ENCODE measurements at regions not wholly inside any gene's neighbourhood (a gene's known extent, or its start where the extent isn't known, plus 50 kb on each side); places are given as distances from the start of the nearest gene placed in this dataset.
"Not testable (repeated sequence)": the region's sequence is repeated elsewhere in the genome, so short reads cannot be mapped to it uniquely, and the experiment has no call there.

- H3K4me3 ChIP-seq (ENCODE audit: low read depth, low read length): no peak overlapping the region
- TF ChIP-seq CTCF (conservative IDR thresholded peaks at IDR 0.05; ENCODE audit: low read depth, low read length): no peak
- DNase-seq (ENCODE audit: low read depth): no peak
Measured at GRCh38 chr15:20310603-20311002, 231.0 kb downstream of the GOLGA6L6 start.

GRCh38 chr15:20309966-20310365 is 231.6 kb downstream of the GOLGA6L6 start:
- not testable (repeated sequence) for H3K4me3 ChIP-seq (ENCODE audit: low read depth, low read length); DNase-seq (ENCODE audit: low read depth)

DNA sequence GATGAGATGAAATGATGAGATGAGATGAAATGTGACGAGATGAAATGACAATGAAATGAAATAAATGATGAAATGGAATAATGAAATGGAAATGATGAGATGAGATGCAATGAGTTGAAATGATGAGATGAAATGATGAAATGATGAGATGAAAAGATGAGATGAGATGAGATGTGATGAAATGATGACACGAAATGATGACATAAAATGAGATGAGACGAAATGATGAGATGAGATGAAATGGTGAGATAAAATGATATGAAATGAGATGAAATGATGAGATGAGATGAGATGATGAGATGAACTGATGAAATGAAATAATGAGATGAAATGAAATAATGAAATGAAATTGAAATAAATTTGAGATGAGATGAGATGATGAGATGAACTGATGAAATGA is 232.2 kb downstream of the GOLGA6L6 start:
- not testable (repeated sequence) for DNase-seq (ENCODE audit: low read depth); H3K4me3 ChIP-seq (ENCODE audit: low read depth, low read length)

GRCh38 chr15:20308027-20308690 is 233.4 kb downstream of the GOLGA6L6 start:
- not testable (repeated sequence) for DNase-seq (ENCODE audit: low read depth); H3K4me3 ChIP-seq (ENCODE audit: low read depth, low read length)

GRCh38 chr15:20307137-20307536 is 234.5 kb downstream of the GOLGA6L6 start:
- H3K4me3 ChIP-seq (ENCODE audit: low read depth, low read length); DNase-seq (ENCODE audit: low read depth): not testable (repeated sequence)

- not testable (repeated sequence) for H3K4me3 ChIP-seq (ENCODE audit: low read depth, low read length); DNase-seq (ENCODE audit: low read depth)
Measured at GRCh38 chr15:20306497-20307106, 235.0 kb downstream of the GOLGA6L6 start.

- DNase-seq (ENCODE audit: low read depth); H3K4me3 ChIP-seq (ENCODE audit: low read depth, low read length): not testable (repeated sequence)
Measured at GRCh38 chr15:20305912-20306311, 235.7 kb downstream of the GOLGA6L6 start.

- DNase-seq (ENCODE audit: low read depth); H3K4me3 ChIP-seq (ENCODE audit: low read depth, low read length): not testable (repeated sequence)
Measured at GRCh38 chr15:20305015-20305465, 236.6 kb downstream of the GOLGA6L6 start.

DNA sequence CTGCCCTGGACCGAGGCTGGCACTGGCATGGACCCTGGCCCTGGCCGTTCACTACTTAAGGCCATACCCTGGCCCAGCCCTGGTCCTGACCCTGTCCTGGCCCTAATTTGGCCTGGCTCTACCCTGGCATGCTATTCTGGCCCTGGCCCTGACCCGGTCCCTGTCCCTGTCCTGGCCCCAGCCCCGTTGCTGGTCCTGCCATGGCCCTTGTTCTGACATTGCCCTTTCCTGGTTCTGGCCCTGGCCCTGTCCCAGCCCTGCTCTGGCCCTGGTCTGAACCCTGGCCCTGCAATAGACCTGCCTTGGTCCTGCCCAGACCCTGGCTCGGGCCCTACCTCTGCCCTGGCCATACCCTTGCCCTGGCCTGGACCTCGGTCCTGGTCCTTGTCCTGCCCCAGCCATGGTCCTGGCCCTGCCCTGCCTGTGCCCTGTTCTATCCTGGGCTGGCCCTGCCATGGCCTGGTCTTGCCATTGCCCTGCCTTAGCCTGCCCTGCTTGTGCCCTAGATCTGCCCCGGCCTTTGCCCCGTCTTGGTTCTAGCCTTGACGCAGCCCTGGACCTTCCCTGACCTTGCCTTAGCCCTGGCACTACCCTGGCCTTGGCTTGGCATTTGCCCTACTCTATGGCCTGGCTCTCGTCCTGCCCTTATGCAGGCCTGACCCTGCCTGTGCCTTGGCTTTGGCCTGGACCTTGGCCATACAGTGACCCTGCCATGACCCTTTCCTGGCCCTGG is 237.2 kb downstream of the GOLGA6L6 start:
- DNase-seq (ENCODE audit: low read depth); H3K4me3 ChIP-seq (ENCODE audit: low read depth, low read length): not testable (repeated sequence)

DNA sequence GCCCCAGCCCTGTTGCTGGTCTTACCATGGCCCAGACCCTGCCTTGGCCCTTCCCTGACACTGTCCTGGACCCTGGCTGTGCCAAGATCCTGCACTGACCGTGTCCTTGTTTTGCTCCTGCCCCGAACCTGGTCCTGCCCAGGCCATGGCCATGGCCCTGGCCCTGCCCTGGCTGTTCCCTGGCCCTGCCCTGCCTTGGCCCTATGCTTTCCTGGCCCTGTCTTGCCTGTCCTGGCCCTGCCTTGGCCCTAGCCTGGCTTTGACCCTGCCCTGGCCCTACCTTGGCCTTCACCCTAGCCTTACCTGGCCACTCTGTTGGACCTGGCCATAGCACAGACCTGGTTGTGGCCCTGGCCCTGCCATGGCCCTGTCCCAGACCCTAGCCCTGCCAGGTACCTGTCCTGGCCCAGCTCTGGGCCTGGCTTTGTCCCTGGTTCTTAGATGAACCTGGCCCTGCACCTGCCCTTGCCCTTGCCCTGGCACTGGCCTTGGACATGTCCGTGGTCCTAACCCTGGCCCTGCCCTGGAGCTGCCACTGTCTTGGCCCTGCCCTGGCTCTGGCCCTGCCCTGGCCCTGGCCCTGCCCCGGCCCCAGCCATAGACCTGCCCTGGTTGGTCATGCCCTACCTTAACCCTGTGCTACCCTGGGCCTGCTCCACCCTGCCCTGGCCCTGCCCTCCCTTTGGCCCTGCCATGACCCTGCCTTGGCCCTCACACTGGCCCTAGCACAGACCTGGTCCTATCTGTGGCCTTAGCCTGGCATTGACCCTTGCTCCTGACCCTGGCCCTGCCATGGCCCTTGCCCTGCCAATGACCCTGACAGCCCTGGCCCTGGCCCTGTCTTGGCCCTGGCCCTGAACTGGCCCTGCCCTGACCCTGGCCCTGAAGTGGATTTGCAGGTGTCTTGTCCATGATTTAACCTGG is 238.1 kb downstream of the GOLGA6L6 start:
- not testable (repeated sequence) for H3K4me3 ChIP-seq (ENCODE audit: low read depth, low read length); DNase-seq (ENCODE audit: low read depth)

- not testable (repeated sequence) for H3K4me3 ChIP-seq (ENCODE audit: low read depth, low read length); DNase-seq (ENCODE audit: low read depth)
Measured at GRCh38 chr15:20302141-20303069, 239.2 kb downstream of the GOLGA6L6 start.

- DNase-seq (ENCODE audit: low read depth); H3K4me3 ChIP-seq (ENCODE audit: low read depth, low read length): not testable (repeated sequence)
Measured at GRCh38 chr15:20301471-20302081, 240.0 kb downstream of the GOLGA6L6 start.

DNA sequence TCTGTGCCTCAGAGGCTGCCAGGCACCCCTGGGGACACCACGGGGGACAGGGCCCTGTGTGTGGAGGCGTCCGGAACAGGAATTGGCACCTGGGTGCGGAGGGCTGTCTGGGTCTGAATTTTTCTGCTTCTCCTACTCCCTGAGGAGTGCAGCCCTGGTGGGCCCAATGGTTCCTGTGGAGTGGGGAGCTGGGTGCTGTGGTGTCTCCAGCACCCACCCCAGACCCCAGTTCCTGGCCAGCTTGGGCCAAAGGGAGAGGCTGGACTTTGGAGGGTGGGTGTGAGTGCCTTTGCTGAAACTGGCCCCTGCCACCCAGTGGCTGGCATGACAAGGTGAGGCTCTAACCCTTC is 240.6 kb downstream of the GOLGA6L6 start:
- H3K4me3 ChIP-seq (ENCODE audit: low read depth, low read length); DNase-seq (ENCODE audit: low read depth): not testable (repeated sequence)

DNA sequence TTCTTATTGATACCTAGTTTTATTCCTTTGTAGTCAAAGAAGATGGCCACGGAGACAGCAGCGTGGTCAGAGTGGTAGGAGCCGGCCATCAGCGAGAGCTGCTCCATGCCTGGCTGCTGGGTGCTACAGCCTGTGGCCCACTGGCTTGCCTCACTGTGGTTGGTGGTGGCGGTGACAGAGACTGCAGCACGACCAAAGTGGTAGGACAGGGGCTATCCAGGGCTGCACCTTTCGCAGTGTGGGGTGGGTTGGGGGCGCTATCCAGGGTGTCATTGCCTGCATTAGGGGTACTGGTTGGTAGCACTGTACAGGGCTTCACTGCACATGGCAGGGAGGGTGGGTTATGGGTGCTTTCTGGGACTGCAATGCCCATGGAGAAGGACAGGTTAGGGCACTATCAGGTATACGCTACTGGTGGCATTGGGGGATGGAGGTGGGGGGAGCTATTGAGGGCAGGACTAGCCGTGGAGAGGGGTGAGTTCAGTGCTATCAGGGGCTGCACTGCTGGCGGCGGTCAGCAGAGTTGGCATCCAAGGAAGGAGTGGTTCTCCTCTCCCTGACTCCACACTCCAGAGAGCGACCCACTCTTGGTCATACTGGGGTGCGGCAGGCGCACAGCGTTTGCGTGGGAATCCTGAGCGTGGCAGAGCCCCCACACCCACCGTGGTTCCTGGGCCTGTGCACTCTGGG is 241.1 kb downstream of the GOLGA6L6 start:
- not testable (repeated sequence) for H3K4me3 ChIP-seq (ENCODE audit: low read depth, low read length); DNase-seq (ENCODE audit: low read depth)

DNA sequence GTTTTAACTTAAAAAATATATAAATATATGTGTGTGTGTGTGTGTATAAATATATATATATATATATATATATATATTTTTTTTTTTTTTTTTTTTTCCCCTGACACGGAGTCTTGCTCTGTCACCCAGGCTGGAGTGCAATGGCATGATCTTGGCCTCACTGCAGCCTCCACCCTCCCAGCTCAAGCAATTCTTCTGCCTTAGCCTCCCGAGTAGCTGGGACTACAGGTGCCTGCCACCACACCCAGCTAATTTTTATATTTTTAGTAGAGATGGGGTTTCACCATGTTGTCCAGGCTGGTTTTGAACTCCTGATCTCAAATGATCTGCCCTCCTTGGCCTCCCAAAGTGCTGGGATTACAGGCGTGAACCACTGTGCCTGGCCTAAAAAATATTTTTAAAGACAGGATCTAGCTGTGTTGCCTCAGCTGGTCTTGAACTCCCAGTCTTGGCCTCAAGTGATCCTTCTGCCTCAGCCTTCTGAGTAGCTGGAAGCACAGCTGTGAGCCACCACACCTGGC is 243.9 kb downstream of the GOLGA6L6 start:
- H3K4me3 ChIP-seq (ENCODE audit: low read depth, low read length); DNase-seq (ENCODE audit: low read depth): not testable (repeated sequence)

Measured in choroid plexus epithelial cell (primary cell).